HG02943 (cell line): ENCODE measurements at regions not wholly inside any gene's neighbourhood (a gene's known extent, or its start where the extent isn't known, plus 50 kb on each side); places are given as distances from the start of the nearest gene placed in this dataset.
A peak's percentile ranks its signal among the peaks of the same experiment; 100 is the strongest.

Experiments used
- ATAC-seq: cut with Tn5 transposase; IDR thresholded peaks from one replicate; pipeline ENCODE4 v1.9.1; 2021; ENCODE audit warnings: mild to moderate bottlenecking, low read depth, moderate library complexity; ENCODE audit not compliant: unreplicated experiment

DNA sequence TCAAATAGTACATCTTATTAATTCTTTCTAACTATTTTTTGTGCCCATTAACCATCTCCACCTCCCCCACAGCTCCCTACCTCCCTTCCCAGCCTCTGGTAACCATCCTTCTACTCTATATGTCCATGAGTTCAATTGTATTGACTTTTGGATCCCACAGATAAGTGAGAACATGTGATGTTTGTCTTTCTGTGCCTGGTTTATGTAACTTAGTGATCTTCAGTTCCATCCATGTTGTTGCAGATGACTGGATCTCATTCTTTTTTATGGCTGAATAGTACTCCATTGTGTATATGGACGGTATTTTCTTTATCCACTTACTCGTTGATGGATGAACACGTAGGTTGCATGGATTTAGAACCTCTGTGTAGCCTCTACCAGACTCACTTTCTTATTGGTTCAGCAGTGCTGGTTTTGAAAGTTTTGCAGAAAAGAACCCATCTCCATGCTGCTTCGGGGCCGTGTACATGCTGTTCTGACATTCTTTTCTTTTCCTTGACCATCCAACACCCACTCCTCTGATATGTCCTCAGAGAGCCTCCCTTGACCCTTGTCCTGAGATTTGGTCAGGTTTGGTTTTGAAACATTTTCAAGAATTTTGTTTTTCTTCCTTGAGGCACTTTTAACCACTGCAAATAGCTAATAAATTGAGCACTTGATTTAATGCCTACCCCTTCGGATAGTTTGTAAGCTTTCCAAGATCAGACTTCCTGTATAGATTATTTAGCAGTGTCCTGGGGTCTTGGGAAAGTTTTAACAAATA, 231.2 kb upstream of the ZFP64 start:
- no peak for ATAC-seq

GRCh38 chr20:52420805-52421204, 229.2 kb upstream of the ZFP64 start:
- no peak for ATAC-seq

DNA sequence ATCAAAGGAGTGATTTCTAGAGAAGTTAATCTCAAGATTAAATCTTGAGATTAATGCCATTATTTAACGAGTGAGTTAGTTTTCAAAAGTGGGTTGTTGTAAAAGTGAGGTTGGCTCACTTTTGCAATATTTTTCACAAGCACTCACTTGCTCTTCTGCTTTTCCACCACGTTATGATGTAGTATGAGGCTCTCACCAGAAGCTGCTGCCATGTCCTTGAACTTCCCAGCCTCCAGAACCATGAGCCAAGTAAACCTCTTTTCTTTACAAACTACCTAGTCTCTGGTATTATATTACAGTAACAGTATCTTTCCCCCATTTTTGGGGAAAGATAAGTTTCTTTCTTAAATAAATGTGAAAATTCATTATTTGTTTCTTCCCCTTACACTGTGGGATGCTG, 227.6 kb upstream of the ZFP64 start:
- ATAC-seq: no peak

GRCh38 chr20:52416953-52417352, 225.4 kb upstream of the ZFP64 start:
- no peak for ATAC-seq

DNA sequence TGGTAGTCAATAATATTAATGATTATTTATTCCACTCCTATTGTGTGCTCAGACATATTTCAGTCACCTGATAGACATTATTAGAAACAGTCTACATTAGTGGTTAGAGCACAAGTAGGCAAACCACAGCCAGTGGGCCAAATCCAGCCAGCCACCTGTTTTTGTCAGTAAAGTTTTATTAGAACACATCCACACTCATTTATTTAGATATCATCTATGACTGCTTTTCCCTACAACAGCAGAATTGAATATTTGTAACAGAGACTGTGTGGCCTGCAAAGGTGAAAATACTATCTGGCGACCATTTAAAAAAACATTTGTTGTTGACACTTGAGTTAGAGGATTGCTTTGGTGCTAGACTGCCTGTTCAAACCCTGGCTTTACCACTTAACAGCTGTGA, 220.0 kb upstream of the ZFP64 start:
- no peak for ATAC-seq

GRCh38 chr20:52410731-52411234, 219.2 kb upstream of the ZFP64 start:
- no peak for ATAC-seq

DNA sequence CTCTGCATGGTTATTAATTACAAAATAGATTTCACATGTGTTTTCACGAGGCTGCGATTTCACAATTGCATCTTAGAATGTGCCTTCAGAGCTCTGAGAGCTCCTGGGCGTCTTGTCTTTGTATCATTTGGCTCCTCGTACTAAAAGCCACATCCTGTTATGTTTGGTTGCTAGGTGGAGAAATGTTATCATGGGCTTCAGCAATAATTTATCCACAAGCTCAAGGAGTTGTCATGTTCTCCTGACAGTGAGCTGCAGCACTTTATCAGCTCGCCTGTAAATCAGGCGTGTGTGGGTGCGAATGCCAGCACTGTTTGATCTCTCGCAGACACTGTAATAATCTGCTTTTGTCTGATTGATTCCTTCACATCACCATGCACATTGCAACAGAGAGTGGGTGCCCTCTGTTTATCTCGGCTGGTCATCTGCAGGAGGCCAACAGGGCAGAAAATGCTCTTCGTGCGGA, 218.6 kb upstream of the ZFP64 start:
- ATAC-seq: no peak

GRCh38 chr20:52405986-52406385, 214.4 kb upstream of the ZFP64 start:
- no peak for ATAC-seq

GRCh38 chr20:52405417-52405816, 213.8 kb upstream of the ZFP64 start:
- ATAC-seq: peak; percentile 75

DNA sequence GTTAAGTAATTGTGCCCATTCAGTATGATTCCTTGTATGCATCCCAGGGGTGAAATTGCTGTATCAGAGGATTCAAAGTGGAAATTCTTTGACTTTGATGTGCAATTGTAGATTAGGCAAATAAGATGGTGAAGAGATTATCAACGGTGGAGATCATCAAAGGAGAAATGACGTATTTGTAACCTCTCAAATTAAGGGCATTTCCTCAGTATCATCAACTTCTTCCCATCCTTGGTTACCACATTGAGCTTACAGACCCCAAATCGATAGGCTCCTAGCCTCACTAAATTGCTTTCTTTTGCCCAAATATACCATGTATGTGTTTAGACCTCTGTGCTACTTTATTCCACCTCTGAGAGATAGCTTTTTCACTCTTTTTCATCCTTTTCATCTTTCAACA, 213.1 kb upstream of the ZFP64 start:
- no peak for ATAC-seq

DNA sequence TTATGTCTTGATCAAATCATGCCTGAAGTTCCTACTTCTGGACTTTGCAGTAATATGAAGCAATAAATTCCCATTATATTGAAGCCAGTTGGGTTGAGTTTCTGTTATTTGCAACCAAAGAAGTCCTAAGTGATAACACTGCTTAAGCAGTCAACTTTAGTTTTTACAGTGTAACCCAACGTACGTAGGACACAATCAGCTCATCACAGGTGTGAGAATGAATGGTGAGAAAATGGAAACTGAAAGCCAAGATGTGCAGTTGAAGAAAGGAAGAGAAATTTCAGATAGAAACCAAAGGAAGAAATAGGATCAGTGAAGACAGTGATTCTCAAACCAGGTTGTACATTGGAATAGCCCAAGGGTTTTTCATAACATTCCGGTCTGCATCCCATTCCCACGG, 211.4 kb upstream of the ZFP64 start:
- ATAC-seq: no peak

DNA sequence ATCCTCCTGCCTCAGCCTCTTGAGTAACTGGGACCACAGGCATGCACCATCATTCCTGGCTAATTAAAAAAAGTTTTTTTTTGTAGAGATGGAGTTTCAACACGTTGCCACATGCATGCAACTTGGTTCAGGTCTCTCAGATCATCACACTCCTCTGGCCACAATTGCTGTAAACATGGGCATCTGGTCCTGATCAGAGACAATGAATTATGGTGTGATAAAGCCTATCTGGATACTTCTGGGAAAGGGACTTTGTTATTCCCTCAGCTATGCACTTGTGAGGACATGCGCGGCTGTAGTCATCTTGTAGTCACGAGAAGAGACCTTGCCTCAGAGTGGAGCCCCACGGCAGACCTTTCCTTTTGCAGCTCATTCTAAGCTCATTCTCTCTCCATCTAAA, 210.9 kb upstream of the ZFP64 start:
- ATAC-seq: no peak

GRCh38 chr20:52401431-52401830, 209.9 kb upstream of the ZFP64 start:
- no peak for ATAC-seq

GRCh38 chr20:52399352-52399751, 207.8 kb upstream of the ZFP64 start:
- ATAC-seq: no peak

DNA sequence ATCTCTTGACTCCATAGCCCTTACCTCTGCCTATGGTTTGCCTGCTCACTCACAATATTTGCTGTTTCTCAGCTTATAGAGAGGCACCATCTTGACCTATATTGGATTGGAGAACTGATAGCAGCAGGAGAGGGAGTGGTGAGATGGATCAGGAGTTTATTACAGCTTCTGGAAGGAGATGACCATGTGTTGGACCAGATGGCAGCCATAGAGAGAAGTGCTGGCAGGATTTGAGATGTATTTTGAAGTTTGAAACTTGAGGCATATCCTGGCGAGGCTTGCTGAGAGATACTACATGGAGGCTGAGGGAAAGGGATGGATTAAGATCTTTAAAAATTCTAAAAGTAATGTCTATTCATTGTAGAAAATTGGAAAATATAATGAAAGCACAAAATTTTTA, 198.0 kb upstream of the ZFP64 start:
- no peak for ATAC-seq

DNA sequence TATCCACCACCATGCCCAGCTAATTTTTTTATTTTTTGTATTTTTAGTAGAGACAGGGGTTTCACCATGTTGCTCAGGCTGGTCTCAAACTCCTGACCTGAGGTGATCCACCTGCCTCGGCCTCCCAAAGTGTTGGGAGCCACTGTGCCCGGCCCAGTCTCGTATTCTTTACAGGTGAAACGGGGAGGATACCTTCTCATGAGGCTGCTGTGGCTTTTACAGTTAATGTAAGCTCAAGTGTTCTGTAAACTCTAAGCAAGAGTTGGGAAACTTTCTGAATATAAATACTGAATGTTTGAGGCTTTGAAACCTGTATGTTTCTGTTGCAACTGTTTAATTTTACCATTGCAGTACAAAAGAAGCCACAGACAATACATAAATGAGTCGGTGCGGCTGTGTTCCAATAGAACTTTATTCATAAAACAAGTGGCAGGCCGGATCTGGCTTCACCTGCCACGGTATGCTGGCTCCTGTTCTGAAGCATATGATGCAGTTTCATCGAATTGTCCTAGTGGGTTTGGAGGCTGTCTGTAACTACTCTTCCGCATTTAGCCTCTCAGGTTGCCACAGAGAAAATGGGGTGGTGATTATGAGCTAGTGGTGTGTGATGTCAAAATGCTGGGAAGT, 192.5 kb upstream of the ZFP64 start:
- no peak for ATAC-seq

DNA sequence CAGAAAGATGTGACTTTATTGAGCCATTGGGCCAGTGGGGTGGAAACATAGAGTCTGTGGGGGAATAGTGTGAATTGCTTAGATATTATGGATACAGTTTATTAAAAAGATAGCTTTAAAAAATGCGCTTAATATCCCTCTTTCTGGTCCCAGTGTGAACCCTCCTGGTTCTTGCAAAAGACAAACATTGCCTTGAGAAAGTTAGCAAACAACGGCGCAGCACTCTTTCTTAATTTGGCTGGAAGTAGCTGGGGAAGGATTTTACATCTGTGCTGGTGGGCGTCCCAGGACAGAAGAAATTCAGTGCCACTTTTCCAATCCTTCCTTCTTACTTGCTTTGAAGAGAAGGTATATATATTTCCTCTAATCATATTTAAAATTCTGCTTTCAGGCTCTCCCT, 191.4 kb upstream of the ZFP64 start:
- no peak for ATAC-seq

- ATAC-seq: no peak
Observed at GRCh38 chr20:52379723-52380336, 188.3 kb upstream of the ZFP64 start.

GRCh38 chr20:52372169-52372568, 180.6 kb upstream of the ZFP64 start:
- ATAC-seq: no peak

DNA sequence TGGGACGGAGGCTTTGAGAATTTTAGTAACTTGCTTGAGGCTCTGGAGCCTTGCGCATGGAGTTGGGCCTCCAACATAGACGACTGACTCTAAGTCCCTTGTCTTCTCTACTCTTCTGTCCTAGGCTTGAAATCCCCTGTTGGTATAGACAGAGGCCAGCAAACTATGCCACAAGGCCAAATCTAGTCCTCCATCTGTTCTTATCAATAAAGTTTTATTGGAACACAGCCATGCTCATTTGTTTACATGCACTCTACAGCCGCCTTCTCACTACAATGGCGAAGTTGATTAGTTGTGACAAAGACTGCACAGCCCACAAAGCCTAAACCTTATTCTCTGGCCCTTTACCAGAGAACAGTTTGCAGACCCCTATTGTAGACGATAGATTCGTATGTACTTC, 174.1 kb upstream of the ZFP64 start:
- no peak for ATAC-seq

- no peak for ATAC-seq
Observed at GRCh38 chr20:52364405-52364804, 172.8 kb upstream of the ZFP64 start.

- ATAC-seq: no peak
Observed at GRCh38 chr20:52361650-52362049, 170.1 kb upstream of the ZFP64 start.
